ENCODE measurements at regions not wholly inside any gene's neighbourhood (a gene's known extent, or its start where the extent isn't known, plus 50 kb on each side); places are given as distances from the start of the nearest gene placed in this dataset.

DNA sequence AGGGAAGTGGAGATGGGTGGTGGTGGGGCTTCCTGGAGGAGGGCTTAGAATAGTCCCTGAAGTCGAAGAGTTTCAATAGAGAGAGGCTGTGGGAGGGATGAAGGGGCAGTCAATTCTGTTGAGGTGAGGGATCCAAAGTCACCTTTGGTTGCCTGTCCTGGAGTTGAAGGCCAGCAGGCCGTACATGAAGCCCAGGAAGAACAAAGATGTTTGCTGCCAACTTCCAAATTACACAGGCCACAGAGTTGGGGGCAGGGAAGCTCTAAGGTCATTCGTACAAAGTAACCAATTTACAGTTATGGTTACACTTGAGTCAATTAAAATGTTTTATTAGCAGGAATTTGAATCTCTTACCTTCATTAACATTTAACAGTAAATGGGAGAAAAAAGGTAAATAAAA is 77.9 kb downstream of the FOXB1 start:
- TF ChIP-seq, protein P1, sequence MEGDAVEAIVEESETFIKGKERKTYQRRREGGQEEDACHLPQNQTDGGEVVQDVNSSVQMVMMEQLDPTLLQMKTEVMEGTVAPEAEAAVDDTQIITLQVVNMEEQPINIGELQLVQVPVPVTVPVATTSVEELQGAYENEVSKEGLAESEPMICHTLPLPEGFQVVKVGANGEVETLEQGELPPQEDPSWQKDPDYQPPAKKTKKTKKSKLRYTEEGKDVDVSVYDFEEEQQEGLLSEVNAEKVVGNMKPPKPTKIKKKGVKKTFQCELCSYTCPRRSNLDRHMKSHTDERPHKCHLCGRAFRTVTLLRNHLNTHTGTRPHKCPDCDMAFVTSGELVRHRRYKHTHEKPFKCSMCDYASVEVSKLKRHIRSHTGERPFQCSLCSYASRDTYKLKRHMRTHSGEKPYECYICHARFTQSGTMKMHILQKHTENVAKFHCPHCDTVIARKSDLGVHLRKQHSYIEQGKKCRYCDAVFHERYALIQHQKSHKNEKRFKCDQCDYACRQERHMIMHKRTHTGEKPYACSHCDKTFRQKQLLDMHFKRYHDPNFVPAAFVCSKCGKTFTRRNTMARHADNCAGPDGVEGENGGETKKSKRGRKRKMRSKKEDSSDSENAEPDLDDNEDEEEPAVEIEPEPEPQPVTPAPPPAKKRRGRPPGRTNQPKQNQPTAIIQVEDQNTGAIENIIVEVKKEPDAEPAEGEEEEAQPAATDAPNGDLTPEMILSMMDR (IDR thresholded peaks at IDR 0.05; ENCODE audit: extremely low read depth, missing control alignments): no peak
- no peak for DNase-seq (ENCODE audit: low spot score)

DNA sequence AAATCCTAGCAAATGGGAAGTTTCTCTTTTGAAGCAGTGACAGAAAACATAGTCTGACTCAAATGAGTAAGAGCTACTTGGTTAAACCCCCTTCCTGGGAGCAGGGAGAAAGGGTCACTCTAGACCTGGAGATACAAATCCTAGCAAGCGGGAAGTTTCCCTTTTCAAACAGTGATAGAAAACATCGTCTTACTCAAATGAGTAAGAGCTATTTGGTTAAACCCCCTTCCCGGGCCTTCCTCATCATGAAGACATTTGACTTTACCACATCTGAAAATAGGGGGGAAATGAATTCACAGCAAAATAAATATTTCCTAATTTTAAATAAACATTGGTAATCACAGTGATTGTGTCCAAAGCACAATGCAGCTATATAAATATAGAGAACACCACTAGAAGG is 79.2 kb downstream of the FOXB1 start:
- DNase-seq (ENCODE audit: low spot score): no peak
- TF ChIP-seq, protein P1 (IDR thresholded peaks at IDR 0.05; ENCODE audit: extremely low read depth, missing control alignments): no peak

DNA sequence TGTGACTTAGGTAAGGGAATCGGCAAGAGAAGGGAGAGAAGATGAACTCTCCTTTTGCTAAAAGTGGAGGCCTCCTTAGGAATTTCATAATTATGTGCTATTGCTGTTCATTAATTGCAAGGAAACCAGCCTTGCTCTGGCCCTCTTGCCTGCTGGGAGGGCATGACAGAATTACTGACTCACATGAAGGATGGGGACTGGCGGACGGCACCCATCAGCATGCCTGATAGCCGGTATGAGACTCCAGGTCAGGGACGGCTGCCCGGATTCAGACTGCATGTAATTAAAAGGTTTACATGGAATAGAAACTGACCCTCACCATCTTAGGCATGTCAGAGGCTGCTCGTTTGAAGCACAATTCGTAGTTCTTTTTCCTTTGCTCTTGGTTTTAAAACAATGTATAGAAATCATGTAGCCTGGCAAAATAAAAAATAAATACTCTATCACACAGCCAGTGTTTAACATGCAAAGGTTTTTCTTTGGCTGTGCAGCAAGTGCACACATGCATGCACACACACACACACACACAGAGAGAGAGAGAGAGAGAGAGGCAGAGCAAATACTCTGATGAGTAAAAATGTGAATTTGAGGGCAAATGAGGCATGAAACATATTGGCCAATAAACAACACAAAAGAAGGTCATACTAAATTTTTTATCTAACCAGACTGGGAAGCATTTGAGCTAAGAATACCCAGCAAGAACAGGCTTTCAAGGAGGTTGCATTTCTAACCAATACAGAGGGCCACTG is 82.7 kb downstream of the FOXB1 start:
- TF ChIP-seq, protein P1 (IDR thresholded peaks at IDR 0.05; ENCODE audit: extremely low read depth, missing control alignments): no peak
- DNase-seq (ENCODE audit: low spot score): no peak

DNA sequence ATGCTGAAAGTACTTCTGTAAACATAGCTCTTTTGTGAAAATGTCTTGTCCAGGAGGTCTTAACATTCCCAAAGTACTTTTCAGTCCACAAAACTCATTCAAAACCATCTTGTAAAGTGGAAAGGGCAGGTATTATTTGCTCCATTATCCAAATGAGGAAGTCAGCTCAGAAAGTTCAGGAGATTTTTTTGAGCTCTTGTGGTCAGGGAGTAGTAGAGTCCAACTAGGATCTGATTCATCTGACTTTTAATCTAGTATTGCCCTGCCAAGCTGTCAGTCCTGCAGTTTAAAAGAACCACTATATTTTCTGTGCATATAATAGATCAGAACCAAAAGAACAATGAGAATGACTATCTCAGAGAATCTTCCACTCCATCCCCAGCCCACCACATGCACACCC is 83.5 kb downstream of the FOXB1 start:
- TF ChIP-seq, protein P1 (IDR thresholded peaks at IDR 0.05; ENCODE audit: extremely low read depth, missing control alignments): no peak
- no peak for DNase-seq (ENCODE audit: low spot score)

DNA sequence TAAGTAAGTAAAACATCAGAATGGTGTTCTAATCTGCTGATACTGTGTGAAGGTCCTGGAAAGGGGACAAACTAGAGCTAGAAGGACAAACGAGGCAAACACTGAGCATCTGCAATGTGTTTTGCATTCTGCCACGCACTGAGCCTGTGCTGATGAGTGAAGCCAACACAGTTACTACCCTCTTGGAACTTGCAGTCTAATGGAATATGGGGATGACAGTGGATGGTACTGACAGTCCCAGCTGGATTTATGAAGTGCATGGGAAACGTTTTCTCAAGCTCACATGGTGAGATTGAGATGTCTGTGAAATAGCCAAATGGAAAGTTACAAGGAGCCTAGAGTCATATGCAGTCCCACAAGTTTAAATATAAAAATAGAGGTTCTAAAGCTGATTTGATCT is 86.6 kb downstream of the FOXB1 start:
- TF ChIP-seq, protein P1 (IDR thresholded peaks at IDR 0.05; ENCODE audit: extremely low read depth, missing control alignments): no peak
- DNase-seq (ENCODE audit: low spot score): no peak

DNA sequence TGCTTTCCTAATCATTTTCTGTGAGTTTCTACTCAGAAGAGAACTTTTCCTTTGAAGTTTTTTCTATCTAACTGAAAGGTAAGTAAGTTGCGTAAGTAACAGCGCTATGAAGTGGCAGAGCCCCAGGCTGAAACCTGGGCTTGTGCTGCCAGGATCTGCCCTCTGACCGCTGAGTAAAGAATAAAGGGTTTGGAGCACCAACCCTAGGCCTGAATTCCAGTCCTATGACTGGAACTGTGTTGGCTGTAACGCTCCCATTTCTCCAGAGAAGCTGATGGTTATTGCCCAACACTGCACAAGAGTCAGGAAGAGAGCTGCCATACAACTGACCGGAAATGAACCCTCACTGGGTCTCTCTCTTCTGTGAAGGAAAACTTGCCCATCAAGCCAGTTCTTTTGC is 87.0 kb downstream of the FOXB1 start:
- TF ChIP-seq, protein P1 (IDR thresholded peaks at IDR 0.05; ENCODE audit: extremely low read depth, missing control alignments): no peak
- no peak for DNase-seq (ENCODE audit: low spot score)

DNA sequence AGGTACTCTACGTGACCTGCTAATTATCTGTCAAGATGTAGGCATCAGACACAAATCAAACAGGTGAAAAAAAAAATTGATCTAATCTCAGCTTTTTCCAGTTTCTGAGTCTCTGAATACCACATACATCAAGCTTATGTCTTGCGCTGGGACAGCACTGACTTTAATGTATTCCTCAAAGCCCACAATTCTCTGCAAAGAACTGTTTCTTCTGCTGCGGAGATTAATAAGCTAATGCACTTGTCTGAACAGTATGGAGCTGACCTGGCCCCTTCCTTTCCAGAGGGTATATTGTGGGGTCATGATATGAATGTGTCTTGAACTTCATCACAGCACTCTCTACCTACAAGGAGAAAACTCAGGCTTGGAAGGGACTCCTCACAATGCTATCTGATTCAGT is 87.8 kb downstream of the FOXB1 start:
- TF ChIP-seq, protein P1 (IDR thresholded peaks at IDR 0.05; ENCODE audit: extremely low read depth, missing control alignments): no peak
- DNase-seq (ENCODE audit: low spot score): no peak

Data from GM20000 (cell line).